ENCODE measurements at regions not wholly inside any gene's neighbourhood (a gene's known extent, or its start where the extent isn't known, plus 50 kb on each side); places are given as distances from the start of the nearest gene placed in this dataset.

GRCh38 chr2:104598636-104599035 lies 255.3 kb upstream of the POU3F3 start:
- 82 to 89% methylated on average over 6 of the region's 6 CpGs for WGBS, 2 donors
- ATAC-seq, result no peak

GRCh38 chr2:104599787-104600510 lies 254.0 kb upstream of the POU3F3 start:
- ATAC-seq (no peak), DNase-seq (no peak)
- no peaks in the 10 kb centered on the region for H3K27me3 ChIP-seq
- no peak overlapping the region for H3K4me3 ChIP-seq
- no peak for TF ChIP-seq CTCF (IDR thresholded peaks at IDR 0.05)
- H3K36me3 ChIP-seq, result no peaks in the 10 kb centered on the region
- H3K9me3 ChIP-seq, result peaks cover 0 to 33% (median 5%) of the 10 kb centered on the region in 11 donors
- H3K27ac ChIP-seq, result no peak overlapping the region
- 85 to 92% methylated on average over 2 of the region's 2 CpGs for WGBS, 2 donors
- H3K4me1 ChIP-seq, result no peaks in the 10 kb centered on the region
- intact Hi-C loops (cut with DNase I), result no loop called here

More at GRCh38 chr2:104598636-104599035, 255.3 kb upstream of the POU3F3 start:
- H3K9me3 ChIP-seq, result peaks cover 0 to 21% (median 0%) of the 10 kb centered on the region in 11 donors
- H3K4me3 ChIP-seq, result no peak overlapping the region
- no peak for TF ChIP-seq CTCF (IDR thresholded peaks at IDR 0.05)
- H3K36me3 ChIP-seq, result no peaks in the 10 kb centered on the region
- intact Hi-C loops (cut with DNase I), result no loop called here
- no peaks in the 10 kb centered on the region for H3K27me3 ChIP-seq
- no peak overlapping the region for H3K27ac ChIP-seq
- no peak for DNase-seq
- no peaks in the 10 kb centered on the region for H3K4me1 ChIP-seq

- intact Hi-C loops (cut with DNase I), result no loop called here
- no peaks in the 10 kb centered on the region for H3K27me3 ChIP-seq
- no peaks in the 10 kb centered on the region for H3K4me1 ChIP-seq
- ATAC-seq, result no peak
- peaks cover 0 to 37% (median 10%) of the 10 kb centered on the region in 11 donors for H3K9me3 ChIP-seq
- H3K36me3 ChIP-seq, result no peaks in the 10 kb centered on the region
- no peak overlapping the region for H3K4me3 ChIP-seq
- no peak for TF ChIP-seq CTCF (IDR thresholded peaks at IDR 0.05)
- WGBS, 2 donors, result 74 to 80% methylated on average over 1 of the region's 1 CpG
- no peak for DNase-seq
- no peak overlapping the region for H3K27ac ChIP-seq
Observed at GRCh38 chr2:104606056-104606455, 247.9 kb upstream of the POU3F3 start.

- Histone ChIP-seq H3K4me1 (no peaks in the 10 kb centered on the region), H3K27me3 (no peaks in the 10 kb centered on the region), H3K36me3 (no peaks in the 10 kb centered on the region), H3K27ac (no peak overlapping the region), H3K4me3 (no peak overlapping the region), H3K9me3 (no peaks in the 10 kb centered on the region)
- intact Hi-C loops (cut with DNase I), result no loop called here
- ATAC-seq (no peak), DNase-seq (no peak)
- WGBS, 2 donors, result 90 to 92% methylated on average over 3 of the region's 3 CpGs
- TF ChIP-seq CTCF (IDR thresholded peaks at IDR 0.05), result no peak
Observed at GRCh38 chr2:104616856-104617255, 237.1 kb upstream of the POU3F3 start.

All from heart right ventricle (tissue), 16 donors.